GM19025 (cell line): ENCODE measurements at regions not wholly inside any gene's neighbourhood (a gene's known extent, or its start where the extent isn't known, plus 50 kb on each side); places are given as distances from the start of the nearest gene placed in this dataset.

Experiments
- ATAC-seq: cut with Tn5 transposase; IDR thresholded peaks from one replicate; pipeline ENCODE4 v1.9.1; 2021; ENCODE audit warnings: mild to moderate bottlenecking, low read depth, moderate library complexity; ENCODE audit not compliant: unreplicated experiment

DNA sequence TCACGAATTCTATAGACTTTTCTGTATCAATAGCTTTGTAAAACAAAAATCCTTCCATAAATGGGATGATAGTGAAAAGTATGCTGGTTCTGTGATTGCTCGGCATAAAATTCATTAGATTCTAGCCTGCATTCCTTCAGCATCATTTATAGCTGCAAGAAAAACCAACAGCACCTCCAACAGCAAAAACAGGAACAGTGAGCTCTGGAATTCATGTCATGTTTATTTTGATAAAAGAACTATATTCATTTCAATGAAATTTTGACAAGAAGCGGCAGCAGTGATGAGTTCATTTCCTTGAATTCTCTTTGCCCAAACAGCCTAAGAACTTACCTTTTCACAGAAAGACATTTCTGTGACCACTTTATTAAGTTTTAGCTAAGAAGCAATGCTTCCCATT, 515.2 kb upstream of the CCDC54 start:
- ATAC-seq: no peak

DNA sequence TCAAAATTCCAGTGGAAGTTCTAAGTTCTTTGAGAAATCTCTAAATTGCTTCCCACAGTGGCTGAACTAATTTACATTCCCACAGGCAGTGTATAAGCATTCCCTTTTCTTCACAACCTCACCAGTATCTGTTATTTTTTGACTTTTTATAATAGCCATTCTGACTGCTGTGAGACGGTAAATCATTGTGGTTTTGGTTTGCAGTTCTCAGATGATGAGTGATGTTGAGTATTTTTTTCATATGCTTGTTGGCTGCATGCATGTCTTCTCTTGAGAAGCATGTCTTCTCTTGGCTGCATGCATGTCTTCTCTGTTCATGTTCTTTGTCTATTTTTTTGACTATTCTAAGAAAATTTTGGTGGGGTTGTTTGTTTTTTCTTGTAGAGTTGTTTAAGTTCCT, 499.6 kb upstream of the CCDC54 start:
- no peak for ATAC-seq

DNA sequence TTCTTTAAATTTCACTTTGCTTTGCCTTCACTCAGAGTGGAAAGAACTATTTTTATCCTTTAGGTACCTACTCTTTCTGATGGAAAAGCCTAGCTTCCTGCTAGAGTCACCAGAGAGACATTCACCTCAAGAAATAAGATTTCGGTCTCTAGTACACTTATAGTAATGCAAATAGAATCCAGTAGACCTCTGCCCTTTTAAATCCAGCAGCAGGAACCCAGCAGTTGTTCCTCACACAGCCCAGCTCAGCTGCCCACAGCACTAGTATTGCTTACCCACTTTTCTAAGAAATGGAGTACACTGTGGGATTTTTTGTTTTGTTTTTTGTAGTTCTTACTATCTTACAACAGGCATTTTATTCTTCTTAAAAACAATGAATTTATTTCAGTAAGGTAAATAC, 497.0 kb upstream of the CCDC54 start:
- no peak for ATAC-seq

DNA sequence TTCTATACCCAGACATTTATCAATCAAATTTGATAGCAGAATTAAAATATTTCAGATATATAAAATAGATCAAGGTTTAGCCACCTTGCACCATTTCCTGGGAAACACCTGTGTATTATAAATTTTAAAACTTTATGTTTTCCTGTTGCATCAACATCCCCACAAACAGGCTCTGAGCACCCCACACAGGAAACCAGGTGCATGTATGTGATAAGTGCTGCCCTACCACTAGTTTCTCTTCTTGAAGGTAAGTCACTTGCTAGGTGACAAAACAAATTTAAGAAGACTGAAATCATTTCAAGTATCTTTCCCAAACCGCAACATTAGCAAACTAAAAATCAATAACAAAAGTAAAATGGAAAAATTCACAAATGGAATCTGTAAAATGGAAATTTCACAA, 496.1 kb upstream of the CCDC54 start:
- no peak for ATAC-seq

DNA sequence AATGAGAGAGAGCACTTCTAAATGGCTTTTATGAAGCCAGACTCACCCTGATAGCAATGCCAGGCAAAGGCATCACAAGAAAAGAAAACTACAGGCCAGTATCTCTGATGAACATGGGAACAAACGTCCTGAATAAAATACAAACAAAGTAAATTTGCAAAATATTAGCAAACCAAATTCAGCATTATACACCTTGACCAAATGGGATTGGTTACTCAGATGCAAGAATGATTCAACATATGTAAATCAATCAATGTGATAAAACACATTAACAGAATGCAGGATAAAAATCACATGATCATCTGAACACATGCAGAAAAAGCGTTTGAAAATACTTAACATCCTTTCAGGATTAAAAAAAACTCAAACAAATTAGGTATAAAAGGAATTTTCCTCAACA, 494.9 kb upstream of the CCDC54 start:
- ATAC-seq: no peak

DNA sequence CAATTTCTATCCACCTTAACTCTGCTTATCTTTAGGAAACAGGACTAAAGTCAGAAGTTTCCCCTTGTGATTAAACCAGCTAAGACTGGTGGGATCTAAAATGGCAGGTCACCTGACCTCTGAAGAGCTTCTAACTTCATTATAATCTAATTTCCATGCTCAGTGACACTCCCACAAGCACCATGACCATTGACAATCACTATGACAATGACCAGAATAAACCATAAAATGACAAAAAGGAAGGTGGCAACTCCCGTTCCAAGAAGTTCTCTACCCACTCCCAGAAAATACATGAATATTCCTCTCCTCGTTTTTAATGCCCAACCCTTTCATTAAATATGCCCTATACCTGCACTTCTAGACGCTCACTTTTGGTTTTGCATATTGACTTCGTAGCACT, 471.2 kb upstream of the CCDC54 start:
- ATAC-seq: no peak

DNA sequence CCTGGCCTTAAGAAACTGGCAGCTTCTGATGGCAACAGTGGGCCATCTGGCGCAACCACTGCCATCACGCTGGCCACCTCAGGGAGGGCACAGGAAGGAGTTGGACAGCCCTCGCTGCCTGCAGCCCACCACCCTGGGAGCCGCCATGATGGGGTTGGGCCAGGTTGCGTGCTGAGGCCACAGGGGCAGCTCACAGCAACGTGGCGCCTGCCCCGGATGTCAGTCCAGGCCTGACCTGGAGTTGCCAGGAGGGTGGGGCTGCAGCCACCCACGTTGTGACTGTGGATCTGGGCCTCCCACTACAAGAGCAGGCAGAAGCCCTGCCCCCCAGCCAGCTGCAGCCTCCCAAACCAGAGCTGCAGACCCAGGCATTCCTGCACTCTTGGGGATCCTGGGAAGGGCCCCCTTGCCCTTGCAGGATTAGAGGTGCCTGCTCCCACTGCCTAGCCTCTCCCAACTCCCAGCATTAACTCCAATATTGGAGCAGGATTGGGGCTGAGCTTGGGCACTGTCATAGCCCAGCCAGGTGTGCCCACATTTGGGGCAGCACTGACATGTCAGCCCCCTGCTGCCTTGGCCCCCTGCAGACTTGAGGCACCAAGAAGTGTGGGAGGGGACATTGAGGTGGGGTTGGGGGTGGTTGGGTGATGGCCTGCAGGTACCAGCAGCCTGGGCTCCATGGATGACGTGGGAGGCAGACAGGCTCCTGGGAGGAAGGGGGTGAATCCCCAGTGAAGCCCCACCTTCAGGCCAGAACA, 468.9 kb upstream of the CCDC54 start:
- ATAC-seq: no peak

DNA sequence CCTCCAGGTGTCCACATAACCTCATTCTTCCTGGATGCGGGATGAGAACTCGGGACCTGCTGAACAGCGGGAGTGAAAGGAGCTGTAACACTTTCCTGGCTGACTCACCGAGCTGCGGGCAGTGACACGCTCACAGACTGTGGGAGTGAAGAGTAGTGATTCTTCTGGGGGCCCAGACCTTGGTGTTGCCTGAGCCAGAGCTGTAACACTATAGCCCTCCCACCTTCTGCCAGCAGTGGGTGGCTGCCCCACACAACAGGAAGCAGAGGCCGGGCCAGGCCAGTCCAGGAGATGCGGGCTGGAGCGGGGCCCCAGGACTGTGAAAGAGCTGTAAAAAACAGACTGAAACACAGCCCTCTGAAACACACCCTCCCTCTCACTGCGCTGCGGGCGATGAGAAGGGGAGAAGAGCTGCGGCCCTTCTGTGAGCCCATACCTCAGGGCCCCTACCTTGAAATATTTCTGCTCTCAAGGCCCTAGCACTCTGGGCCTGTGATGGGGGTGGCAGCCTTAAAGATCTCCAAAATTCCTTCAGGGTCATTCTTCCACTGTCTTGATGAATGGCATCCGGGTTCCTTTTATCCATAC, 464.0 kb upstream of the CCDC54 start:
- ATAC-seq: no peak

DNA sequence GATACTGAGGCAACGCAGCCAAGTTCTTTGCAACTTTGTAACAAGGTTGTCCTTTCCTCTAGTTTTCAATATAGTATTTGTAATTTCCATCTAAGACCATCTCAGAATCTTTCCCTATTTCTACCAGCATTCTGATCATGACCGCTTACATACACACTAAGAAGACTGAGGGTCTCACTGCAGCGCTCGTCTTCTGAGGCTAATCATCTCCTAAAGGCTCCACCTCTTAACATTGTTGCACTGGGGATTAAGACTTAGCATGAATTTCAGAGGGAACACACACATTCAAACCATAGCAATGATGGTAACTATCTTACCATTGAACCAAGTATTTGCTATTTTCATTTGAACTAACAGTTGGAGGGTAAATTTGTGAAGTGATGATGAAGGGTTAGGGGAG, 463.3 kb upstream of the CCDC54 start:
- no peak for ATAC-seq

DNA sequence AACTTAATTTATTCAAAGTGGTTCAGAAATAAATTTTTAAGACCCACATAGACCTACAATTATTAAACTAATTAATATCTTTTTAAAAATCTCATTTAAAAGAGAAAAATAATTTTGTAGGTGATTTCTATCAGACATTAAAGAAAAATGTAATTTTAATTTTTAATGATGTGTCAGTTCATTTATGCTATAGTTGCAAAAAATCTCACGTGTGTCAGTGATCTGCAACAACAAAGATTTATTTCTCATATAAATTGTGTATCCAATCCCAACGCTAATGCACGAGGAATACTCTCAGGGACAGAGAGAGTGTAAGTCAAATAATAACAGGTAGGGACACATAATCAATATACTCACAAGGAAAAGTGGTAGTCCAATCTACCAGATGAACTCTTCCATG, 456.6 kb upstream of the CCDC54 start:
- no peak for ATAC-seq

DNA sequence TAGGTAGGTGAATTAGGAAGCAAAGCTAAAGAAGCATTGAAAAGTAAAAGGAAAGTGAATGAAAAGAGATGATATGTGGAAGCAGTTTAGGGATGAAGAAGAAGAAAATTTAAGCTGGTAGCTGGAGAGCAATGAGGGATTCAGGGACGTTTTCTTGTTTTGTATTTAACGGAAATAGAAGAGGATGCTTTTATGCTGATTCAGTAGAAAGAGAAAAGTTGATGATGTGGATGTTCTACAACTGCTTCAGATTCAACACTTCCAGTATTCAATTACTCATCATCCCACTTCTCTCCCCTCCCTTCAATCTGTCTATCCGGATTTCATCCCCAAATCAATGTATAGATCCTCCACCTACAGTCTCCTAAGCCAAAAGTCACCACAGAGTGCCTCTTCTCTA, 448.2 kb upstream of the CCDC54 start:
- ATAC-seq: no peak

DNA sequence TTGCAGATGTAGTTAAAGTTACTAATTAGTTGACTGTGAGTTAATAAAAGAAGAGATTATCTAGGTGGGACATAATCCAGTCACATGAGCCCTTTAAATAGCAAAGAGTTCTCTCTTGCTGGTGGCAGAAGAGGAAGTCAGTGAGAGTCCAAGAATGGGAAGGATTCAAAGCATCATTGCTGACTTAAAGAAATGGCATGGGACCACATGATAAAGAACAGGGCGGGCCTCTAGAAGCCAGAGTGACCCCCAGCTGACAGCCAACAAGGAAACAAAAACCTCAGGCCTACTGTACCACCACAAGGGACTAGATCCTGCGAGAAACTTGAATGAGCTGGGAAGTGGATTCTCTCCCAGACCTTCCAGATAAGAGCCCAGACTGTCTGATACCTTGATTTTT, 447.2 kb upstream of the CCDC54 start:
- ATAC-seq: no peak

DNA sequence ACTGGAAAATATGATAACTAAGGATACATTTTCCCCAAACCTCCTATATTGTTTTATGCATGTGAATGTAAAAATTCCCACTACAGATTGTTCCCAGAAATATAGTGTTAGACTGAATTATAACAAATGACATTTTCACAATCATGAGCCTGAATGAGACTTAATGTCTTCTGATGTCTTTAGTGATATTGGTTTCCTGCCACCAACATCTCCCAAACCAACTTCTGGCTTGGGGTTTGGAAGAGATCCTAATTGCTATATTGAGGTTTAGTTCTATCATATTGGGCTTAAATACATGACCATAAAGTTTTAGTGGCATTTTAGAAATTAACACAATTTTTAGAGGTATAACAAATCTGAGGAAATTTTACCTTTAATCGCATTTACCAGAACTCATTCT, 445.3 kb upstream of the CCDC54 start:
- no peak for ATAC-seq

DNA sequence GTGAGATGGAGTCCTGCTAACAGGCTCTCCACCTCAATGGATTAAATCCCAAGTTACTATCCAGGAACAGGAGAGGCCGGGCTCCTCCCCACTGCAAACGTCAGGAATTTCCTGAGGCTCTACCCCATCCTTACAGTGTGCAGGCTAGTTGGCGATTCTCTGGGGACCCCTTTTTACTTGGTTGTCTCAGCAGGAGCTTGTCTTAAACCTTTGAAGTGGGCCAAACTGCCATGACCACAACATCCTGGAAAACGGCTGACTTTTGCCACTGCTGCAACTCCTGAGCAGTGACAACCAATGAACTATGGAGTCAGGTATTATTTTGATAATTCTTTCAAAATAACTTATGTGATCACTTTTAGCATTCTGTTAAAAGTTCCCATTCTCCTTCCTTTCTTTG, 440.9 kb upstream of the CCDC54 start:
- ATAC-seq: no peak

DNA sequence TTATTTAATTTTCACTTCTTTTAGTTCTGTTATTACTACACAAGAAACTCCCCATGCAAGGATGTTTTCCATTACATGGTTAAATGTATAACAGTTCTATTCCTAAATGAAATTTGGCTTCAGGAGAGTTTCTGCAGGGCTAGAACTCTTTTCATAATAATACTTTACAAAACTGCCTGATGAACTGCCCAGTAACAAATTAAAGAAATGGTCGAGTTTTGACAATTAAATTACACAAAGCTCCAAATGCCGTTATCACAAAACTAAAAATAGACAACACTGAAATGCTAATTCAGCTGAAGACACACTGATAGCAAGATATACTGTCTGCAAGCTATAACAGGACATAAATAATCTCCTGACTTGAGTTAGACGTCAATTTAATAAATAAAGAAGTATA, 435.2 kb upstream of the CCDC54 start:
- ATAC-seq: no peak

DNA sequence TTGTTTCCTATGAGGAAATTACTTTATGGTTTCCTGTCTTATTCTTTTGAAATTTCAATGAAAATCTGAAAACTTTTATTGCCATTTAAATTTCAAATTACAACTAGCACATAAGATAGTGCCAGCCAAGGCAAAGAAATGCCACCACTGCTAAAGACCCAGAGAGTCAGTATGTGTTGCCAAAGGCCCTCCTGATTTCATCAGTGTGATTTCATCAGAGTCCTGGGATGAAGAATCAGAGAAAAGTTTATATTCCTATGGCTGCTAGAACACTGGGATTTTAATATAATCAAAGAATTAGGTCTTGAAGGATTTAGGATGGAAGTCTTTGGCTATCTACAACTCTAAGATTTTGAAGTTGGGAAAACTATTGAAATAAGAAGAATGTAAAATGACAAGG, 434.2 kb upstream of the CCDC54 start:
- ATAC-seq: no peak

DNA sequence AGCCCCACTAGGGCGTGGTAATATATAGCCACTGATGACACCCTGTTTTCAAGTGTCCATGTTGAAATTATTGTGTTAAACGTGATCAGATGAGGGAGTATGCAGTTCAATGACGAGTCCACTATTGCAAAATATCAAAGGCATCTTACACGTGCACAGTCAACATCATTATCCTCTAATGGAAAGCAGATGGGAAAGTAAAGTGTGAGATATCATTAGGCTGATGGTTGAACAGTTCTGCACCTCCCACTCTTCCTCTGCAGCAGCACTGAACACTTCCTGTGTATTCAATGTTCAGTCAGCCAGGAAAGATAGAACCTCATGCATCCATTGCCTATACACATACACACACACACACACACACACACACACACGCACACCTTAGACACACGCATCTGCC, 431.8 kb upstream of the CCDC54 start:
- ATAC-seq: no peak

DNA sequence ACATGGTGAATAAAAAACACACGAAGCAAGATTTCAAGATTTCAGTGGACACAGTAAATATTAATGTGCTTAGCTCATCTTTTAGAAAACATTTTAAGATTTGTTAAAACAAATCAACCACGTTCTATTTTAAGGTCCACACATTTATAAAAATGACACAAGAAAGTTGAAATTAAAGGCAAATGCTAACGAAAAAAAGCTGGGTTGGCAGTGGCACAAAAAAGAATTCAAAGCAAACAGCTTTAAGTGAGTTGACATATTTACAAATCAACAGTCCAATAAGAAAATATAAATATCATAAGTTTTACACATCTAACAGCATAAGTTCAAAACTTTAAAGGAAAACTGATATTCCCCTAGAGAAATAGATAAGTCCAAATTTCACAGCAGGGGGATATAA, 430.4 kb upstream of the CCDC54 start:
- no peak for ATAC-seq

DNA sequence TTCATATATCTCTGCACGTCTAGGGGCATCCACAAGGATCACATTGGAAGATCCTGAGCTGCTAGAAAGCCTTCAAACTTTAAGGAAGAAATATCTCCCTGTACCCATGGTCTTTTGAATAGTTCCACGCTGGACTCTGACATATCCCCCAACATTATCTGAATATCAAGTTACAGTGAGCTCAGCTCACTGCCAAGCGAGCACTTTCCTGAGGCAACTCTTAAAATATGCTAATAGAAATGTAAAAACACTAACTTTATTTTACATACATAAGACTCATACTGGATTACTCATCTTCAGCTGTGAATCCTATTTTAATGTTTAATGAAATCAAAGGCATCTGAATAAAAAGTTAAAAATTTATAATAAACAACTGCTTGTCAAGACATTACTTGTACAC, 420.2 kb upstream of the CCDC54 start:
- ATAC-seq: no peak

DNA sequence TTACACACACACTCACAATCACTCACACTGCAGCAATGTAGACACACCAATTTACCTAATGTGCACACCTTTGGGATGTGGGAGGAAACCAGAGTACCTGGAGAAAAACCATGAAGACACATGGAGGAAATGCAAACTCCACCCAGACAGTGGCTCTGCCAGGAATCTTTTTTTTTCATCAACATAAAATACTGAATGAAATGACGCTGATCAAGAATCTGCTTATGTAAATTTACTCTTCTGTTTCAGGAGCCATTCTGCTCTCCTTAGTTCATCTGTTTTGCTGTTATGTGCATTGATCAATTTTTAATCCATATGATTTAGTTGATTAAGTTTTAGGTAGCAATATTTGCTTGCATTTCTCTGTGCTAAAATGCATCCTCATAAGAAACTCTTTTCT, 414.2 kb upstream of the CCDC54 start:
- no peak for ATAC-seq

DNA sequence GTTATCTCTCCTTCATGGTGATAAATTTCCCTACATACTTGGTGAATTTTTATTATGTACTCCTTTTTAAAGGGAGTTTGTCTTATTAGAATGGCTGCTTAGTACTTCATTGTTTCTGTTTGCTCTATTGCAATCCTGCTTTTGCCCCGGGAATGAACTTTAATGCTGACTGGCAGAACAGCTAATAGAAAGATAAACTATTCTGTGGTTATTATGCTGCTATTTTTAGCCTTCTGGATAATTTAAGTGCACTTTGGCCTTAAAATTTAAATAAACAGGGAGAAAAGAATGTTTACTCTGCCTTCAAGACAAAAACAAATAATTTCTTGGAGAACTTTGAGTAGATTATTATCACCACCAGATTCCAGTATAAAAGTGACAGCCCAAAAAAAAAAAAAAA, 413.8 kb upstream of the CCDC54 start:
- ATAC-seq: no peak

DNA sequence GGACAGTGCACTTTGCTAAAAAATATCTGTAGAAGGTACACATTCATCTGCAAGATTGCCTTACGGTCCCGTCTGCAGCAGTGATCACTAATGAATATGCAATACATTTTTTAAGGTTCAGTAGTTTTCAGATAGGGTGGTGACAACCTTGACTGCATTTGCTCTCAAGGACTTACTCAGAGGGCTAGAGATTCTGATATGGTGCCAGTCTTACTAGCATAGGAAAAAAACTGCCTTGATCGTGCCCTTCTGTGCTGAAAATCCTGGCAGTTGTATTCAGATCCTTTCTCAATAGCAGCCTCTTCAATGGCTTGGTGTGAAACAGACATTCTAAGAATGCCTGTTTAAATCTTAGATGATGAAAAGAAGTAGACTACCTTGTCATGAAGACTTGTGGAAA, 411.9 kb upstream of the CCDC54 start:
- ATAC-seq: no peak

DNA sequence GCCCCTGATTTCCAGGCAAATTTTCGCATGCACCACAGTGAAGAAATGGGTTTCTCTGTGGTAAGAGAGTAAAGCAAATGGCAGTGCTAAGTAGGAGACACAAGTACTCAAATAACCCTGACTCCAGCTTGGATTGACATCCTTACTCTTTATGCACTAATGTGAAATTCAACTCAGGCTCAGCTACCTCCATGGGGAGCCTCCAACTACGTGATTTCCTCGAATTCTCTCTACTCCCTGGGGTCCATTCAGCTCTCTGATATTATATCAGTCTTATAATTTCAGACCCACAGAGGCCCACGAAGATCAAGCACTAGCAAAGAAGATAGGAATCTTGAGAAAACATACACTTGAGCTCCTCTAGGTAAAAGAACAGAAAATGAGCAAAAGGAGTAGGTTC, 407.6 kb upstream of the CCDC54 start:
- no peak for ATAC-seq
